Embryonic facial prominence (tissue), 1 donor: ENCODE measurements at regions not wholly inside any gene's neighbourhood (a gene's known extent, or its start where the extent isn't known, plus 50 kb on each side); places are given as distances from the start of the nearest gene placed in this dataset.
A peak's percentile ranks its signal among the peaks of the same experiment; 100 is the strongest.
"Not testable (repeated sequence)": the region's sequence is repeated elsewhere in the genome, so short reads cannot be mapped to it uniquely, and the experiment has no call there.

Experiments
- DNase-seq: peaks from one replicate; pipeline ENCODE4 v3.0.0-alpha.2; 2016; ENCODE audit errors: extremely low spot score

- no peak for DNase-seq
Observed at GRCh38 chr10:118948786-118949185, 80.7 kb upstream of the NANOS1 start.

GRCh38 chr10:118950190-118950680, 79.3 kb upstream of the NANOS1 start:
- DNase-seq = no peak

GRCh38 chr10:118950997-118951637, 78.4 kb upstream of the NANOS1 start:
- no peak for DNase-seq

GRCh38 chr10:118952493-118953295, 76.8 kb upstream of the NANOS1 start:
- DNase-seq = no peak

- peak; percentile 7 for DNase-seq
Observed at GRCh38 chr10:118953598-118954393, 75.7 kb upstream of the NANOS1 start.

GRCh38 chr10:118955531-118955930, 74.0 kb upstream of the NANOS1 start:
- DNase-seq = no peak

GRCh38 chr10:118955951-118956801, 73.3 kb upstream of the NANOS1 start:
- no peak for DNase-seq

- DNase-seq = no peak
Observed at GRCh38 chr10:118956802-118957442, 72.6 kb upstream of the NANOS1 start.

- DNase-seq = no peak
Observed at GRCh38 chr10:118957443-118957825, 72.1 kb upstream of the NANOS1 start.

GRCh38 chr10:118957966-118958365, 71.5 kb upstream of the NANOS1 start:
- no peak for DNase-seq

- no peak for DNase-seq
Observed at GRCh38 chr10:118958559-118958958, 71.0 kb upstream of the NANOS1 start.

GRCh38 chr10:118958984-118959925, 70.3 kb upstream of the NANOS1 start:
- DNase-seq = no peak

- no peak for DNase-seq
Observed at GRCh38 chr10:118960157-118961090, 69.1 kb upstream of the NANOS1 start.

- no peak for DNase-seq
Observed at GRCh38 chr10:118961436-118961835, 68.1 kb upstream of the NANOS1 start.

- DNase-seq = not testable (repeated sequence)
Observed at GRCh38 chr10:118962331-118962868, 67.1 kb upstream of the NANOS1 start.

GRCh38 chr10:118963341-118963740, 66.2 kb upstream of the NANOS1 start:
- no peak for DNase-seq

- no peak for DNase-seq
Observed at GRCh38 chr10:118963933-118964332, 65.6 kb upstream of the NANOS1 start.

- not testable (repeated sequence) for DNase-seq
Observed at GRCh38 chr10:118964476-118964875, 65.0 kb upstream of the NANOS1 start.
